ENCODE measurements at regions not wholly inside any gene's neighbourhood (a gene's known extent, or its start where the extent isn't known, plus 50 kb on each side); places are given as distances from the start of the nearest gene placed in this dataset.

DNA sequence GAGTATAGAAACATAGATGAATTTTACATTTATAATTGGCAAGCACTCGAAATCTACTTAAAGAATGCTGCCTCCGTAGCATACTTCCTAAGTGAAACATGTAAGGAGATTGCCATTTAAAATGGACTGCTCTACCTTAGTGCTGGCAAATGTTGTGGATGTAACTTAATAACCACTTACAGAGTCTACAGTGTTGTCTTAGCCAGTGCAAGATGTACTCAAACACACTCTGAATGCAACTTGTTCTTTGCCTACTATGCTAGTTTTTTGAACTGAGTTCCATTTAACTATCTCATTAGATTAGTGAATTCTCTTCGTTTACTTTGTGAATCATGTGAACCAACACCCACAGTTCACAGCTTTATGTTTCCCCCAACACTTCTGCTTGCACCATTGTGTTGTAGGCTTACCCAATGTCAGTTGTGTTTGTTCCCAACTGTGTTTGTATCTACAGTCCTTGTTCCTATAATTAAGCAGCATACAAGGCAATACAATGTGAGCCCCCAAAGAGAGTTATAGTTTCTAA is 345.5 kb upstream of the LYPLAL1 start:
- TF ChIP-seq, protein P1, sequence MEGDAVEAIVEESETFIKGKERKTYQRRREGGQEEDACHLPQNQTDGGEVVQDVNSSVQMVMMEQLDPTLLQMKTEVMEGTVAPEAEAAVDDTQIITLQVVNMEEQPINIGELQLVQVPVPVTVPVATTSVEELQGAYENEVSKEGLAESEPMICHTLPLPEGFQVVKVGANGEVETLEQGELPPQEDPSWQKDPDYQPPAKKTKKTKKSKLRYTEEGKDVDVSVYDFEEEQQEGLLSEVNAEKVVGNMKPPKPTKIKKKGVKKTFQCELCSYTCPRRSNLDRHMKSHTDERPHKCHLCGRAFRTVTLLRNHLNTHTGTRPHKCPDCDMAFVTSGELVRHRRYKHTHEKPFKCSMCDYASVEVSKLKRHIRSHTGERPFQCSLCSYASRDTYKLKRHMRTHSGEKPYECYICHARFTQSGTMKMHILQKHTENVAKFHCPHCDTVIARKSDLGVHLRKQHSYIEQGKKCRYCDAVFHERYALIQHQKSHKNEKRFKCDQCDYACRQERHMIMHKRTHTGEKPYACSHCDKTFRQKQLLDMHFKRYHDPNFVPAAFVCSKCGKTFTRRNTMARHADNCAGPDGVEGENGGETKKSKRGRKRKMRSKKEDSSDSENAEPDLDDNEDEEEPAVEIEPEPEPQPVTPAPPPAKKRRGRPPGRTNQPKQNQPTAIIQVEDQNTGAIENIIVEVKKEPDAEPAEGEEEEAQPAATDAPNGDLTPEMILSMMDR (IDR thresholded peaks at IDR 0.05; ENCODE audit: low read length): no peak
- TF ChIP-seq EZH2 (optimal IDR thresholded peaks at IDR 0.05; ENCODE audit: low read depth, low read length) (no peak), EZH2phosphoT487 (IDR thresholded peaks at IDR 0.05; ENCODE audit: low read length) (no peak)

All from MM.1S (cell line).